IMR-90 (cell line): ENCODE measurements at regions not wholly inside any gene's neighbourhood (a gene's known extent, or its start where the extent isn't known, plus 50 kb on each side); places are given as distances from the start of the nearest gene placed in this dataset.

Experiments
- ATAC-seq: fragments of 200-7000 bp; cut with Tn5 transposase; 2 replicates; pipeline ENCODE4 v1.9.1; 2020; ENCODE audit warnings: low read depth, mild to moderate bottlenecking, moderate library complexity
- BruUV-seq: library from RNA; stranded (reverse); fragments of 400-500 nt; replicated peaks from 2 replicates; lab custom pipeline; 2021; lab: Mats Ljungman, UMichigan
- CTCF ChIA-PET: fragments of 300-600 bp; formaldehyde crosslinking; extraction: SDS; loops from one replicate; lab custom pipeline; 2021; ENCODE audit warnings: antibody characterized with exemption; lab: Yijun Ruan, JAX
- POLR2A ChIA-PET: fragments of 300-600 bp; sonication (Branson Sonifier 250); formaldehyde crosslinking; loops from one replicate; lab custom pipeline; 2022; ENCODE audit warnings: antibody characterized with exemption; ENCODE audit not compliant: unreplicated experiment; lab: Charles Lee
- DNase-seq: peaks from one replicate; pipeline ENCODE4 v3.0.0; 2013
- H2AFZ ChIP-seq: replicated peaks from 2 replicates; pipeline ENCODE3; 2013; ENCODE audit warnings: low read length, mild to moderate bottlenecking; ENCODE audit not compliant: poor library complexity
- H2AK5ac ChIP-seq: 2 replicates; pipeline ENCODE4 v1.6.1; 2013; ENCODE audit warnings: low read depth, low read length, inconsistent platforms
- H2AK9ac ChIP-seq: replicated peaks from 2 replicates; pipeline ENCODE3; 2013; ENCODE audit warnings: mild to moderate bottlenecking, low read depth, low read length, moderate library complexity; ENCODE audit not compliant: poor library complexity
- H2BK120ac ChIP-seq: 2 replicates; pipeline ENCODE4 v1.6.1; 2013; ENCODE audit warnings: low read depth, low read length, inconsistent platforms
- H2BK15ac ChIP-seq: 3 replicates; pipeline ENCODE4 v1.6.1; 2013; ENCODE audit warnings: low read depth, low read length, inconsistent platforms
- H2BK20ac ChIP-seq: 2 replicates; pipeline ENCODE4 v1.6.1; 2013; ENCODE audit warnings: low read depth, mild to moderate bottlenecking, inconsistent platforms, low read length, moderate library complexity
- H2BK5ac ChIP-seq: 2 replicates; pipeline ENCODE4 v1.6.1; 2013; ENCODE audit warnings: mild to moderate bottlenecking, low read depth, low read length, inconsistent platforms; ENCODE audit not compliant: poor library complexity, severe bottlenecking
- H3K14ac ChIP-seq: replicated peaks from 2 replicates; pipeline ENCODE4 v1.6.1; 2013; ENCODE audit warnings: low read depth, low read length, inconsistent platforms
- H3K18ac ChIP-seq: 2 replicates; pipeline ENCODE4 v1.6.1; 2013; ENCODE audit warnings: low read depth, low read length, control low read depth
- H3K23ac ChIP-seq: 2 replicates; pipeline ENCODE4 v1.6.1; 2013; ENCODE audit warnings: low read depth, low read length, inconsistent platforms
- H3K27ac ChIP-seq: 2 replicates; pipeline ENCODE4 v1.5.1; 2013; ENCODE audit warnings: mild to moderate bottlenecking, control low read depth, low read length; ENCODE audit not compliant: insufficient read depth
- H3K27me3 ChIP-seq: 2 replicates; pipeline ENCODE4 v1.6.1; 2013; ENCODE audit warnings: low read length; ENCODE audit not compliant: control insufficient read depth, insufficient read depth
- H3K36me3 ChIP-seq: 2 replicates; pipeline ENCODE4 v1.6.1; 2013; ENCODE audit warnings: low read length, mixed read lengths; ENCODE audit not compliant: control insufficient read depth, insufficient read depth
- H3K4ac ChIP-seq: 2 replicates; pipeline ENCODE4 v1.6.1; 2013; ENCODE audit warnings: low read depth, low read length, inconsistent platforms
- H3K4me1 ChIP-seq: 2 replicates; pipeline ENCODE4 v1.6.1; 2013; ENCODE audit warnings: low read length, mixed read lengths; ENCODE audit not compliant: control insufficient read depth, insufficient read depth
- H3K4me2 ChIP-seq: 2 replicates; pipeline ENCODE4 v1.6.1; 2013; ENCODE audit warnings: low read depth, mild to moderate bottlenecking, control low read depth, low read length, moderate library complexity
- H3K4me3 ChIP-seq: 2 replicates; pipeline ENCODE4 v1.5.1; 2013; ENCODE audit warnings: low read depth, mild to moderate bottlenecking, control low read depth, low read length, moderate library complexity; ENCODE audit not compliant: insufficient read depth
- H3K56ac ChIP-seq: 2 replicates; pipeline ENCODE4 v1.6.1; 2013; ENCODE audit warnings: low read length, inconsistent platforms; ENCODE audit not compliant: insufficient read depth; ENCODE audit errors: extremely low read depth
- H3K79me1 ChIP-seq, 2 experiments: 2 replicates each; pipeline ENCODE4 v1.6.1; 2013; ENCODE audit warnings: low read length in 2 of 2, inconsistent platforms in 1 of 2, low read depth in 1 of 2
- H3K9ac ChIP-seq: 2 replicates; pipeline ENCODE4 v1.6.1; 2013; ENCODE audit warnings: low read depth, low read length, control low read depth
- H3K9me1 ChIP-seq: 2 replicates; pipeline ENCODE4 v1.6.1; 2013; ENCODE audit warnings: low read length, inconsistent platforms; ENCODE audit not compliant: insufficient read depth
- H3K9me3 ChIP-seq: 2 replicates; pipeline ENCODE4 v1.6.1; 2013; ENCODE audit warnings: low read length; ENCODE audit not compliant: control insufficient read depth, insufficient read depth
- H4K20me1 ChIP-seq: 2 replicates; pipeline ENCODE4 v1.6.1; 2013; ENCODE audit warnings: low read length, inconsistent platforms; ENCODE audit not compliant: insufficient read depth
- H4K5ac ChIP-seq: 2 replicates; pipeline ENCODE4 v1.6.1; 2013; ENCODE audit warnings: mild to moderate bottlenecking, low read depth, low read length, control low read depth
- H4K8ac ChIP-seq, 2 experiments: 2 replicates each; pipeline ENCODE4 v1.6.1; 2013; ENCODE audit warnings: low read depth in 2 of 2, low read length in 2 of 2, control low read depth in 1 of 2, inconsistent platforms in 1 of 2
- H4K91ac ChIP-seq: 2 replicates; pipeline ENCODE4 v1.6.1; 2013; ENCODE audit warnings: low read depth, low read length, inconsistent platforms; ENCODE audit not compliant: insufficient read depth
- CEBPB ChIP-seq: IDR thresholded peaks from 2 replicates; pipeline ENCODE4 v1.6.1; 2012; ENCODE audit warnings: low read depth, low read length, improper control_type of control experiment
- CHD1 ChIP-seq: IDR thresholded peaks from 2 replicates; pipeline ENCODE4 v1.6.1; 2012; ENCODE audit warnings: low read depth, low read length, improper control_type of control experiment
- CTCF ChIP-seq: conservative IDR thresholded peaks from 2 replicates; pipeline ENCODE4 v1.5.1; 2012; ENCODE audit warnings: mild to moderate bottlenecking, low read depth, low read length, improper control_type of control experiment
- ELK1 ChIP-seq: fragments of 150-350 bp; IDR thresholded peaks from 2 replicates; pipeline ENCODE4 v1.6.1; 2016; ENCODE audit warnings: low read depth, mild to moderate bottlenecking, low read length, moderate library complexity, borderline replicate concordance
- FOS ChIP-seq: fragments of 150-350 bp; IDR thresholded peaks from 2 replicates; pipeline ENCODE4 v1.6.1; 2016; ENCODE audit warnings: low read depth, low read length
- MAFK ChIP-seq: IDR thresholded peaks from 2 replicates; pipeline ENCODE4 v1.6.1; 2012; ENCODE audit warnings: low read depth, low read length, improper control_type of control experiment
- MAZ ChIP-seq: IDR thresholded peaks from 2 replicates; pipeline ENCODE4 v1.6.1; 2012; ENCODE audit warnings: low read depth, mild to moderate bottlenecking, low read length, improper control_type of control experiment, moderate library complexity, borderline replicate concordance
- MXI1 ChIP-seq: IDR thresholded peaks from 2 replicates; pipeline ENCODE4 v1.6.1; 2012; ENCODE audit warnings: low read depth, mild to moderate bottlenecking, low read length, moderate library complexity, borderline replicate concordance
- NFE2L2 ChIP-seq: fragments of 150-350 bp; IDR thresholded peaks from 2 replicates; pipeline ENCODE4 v1.6.1; 2016; ENCODE audit warnings: low read depth, mild to moderate bottlenecking, low read length
- RAD21 ChIP-seq: IDR thresholded peaks from 2 replicates; pipeline ENCODE4 v1.6.1; 2012; ENCODE audit warnings: low read length, improper control_type of control experiment
- RCOR1 ChIP-seq: IDR thresholded peaks from 2 replicates; pipeline ENCODE4 v1.6.1; 2012; ENCODE audit warnings: mild to moderate bottlenecking, low read length, improper control_type of control experiment; ENCODE audit not compliant: insufficient replicate concordance
- RFX5 ChIP-seq: IDR thresholded peaks from 2 replicates; pipeline ENCODE4 v1.8.0; 2012; ENCODE audit warnings: low read depth, mild to moderate bottlenecking, low read length, moderate library complexity
- SMC3 ChIP-seq: fragments of 150-350 bp; IDR thresholded peaks from 2 replicates; pipeline ENCODE4 v1.6.1; 2016; ENCODE audit warnings: low read depth, mild to moderate bottlenecking, antibody characterized with exemption, low read length, moderate library complexity
- USF2 ChIP-seq: fragments of 150-350 bp; IDR thresholded peaks from 2 replicates; pipeline ENCODE4 v1.6.1; 2017; ENCODE audit warnings: mild to moderate bottlenecking, antibody characterized with exemption, low read length, low read depth
- WGBS, 2 experiments: methylation state at CpG; one replicate each; pipeline versions ENCODE4 v1.1.5 to v1.1.7; 2013; ENCODE audit warnings: missing lambda C conversion rate in 2 of 2; ENCODE audit not compliant: insufficient read length in 1 of 2; ENCODE audit errors: extremely low coverage in 2 of 2; 5-methylcytosine and 5-hydroxymethylcytosine counted together
- dilution Hi-C: fragments of 300-500 bp; cut with HindIII; formaldehyde crosslinking; loops from one replicate; pipeline ENCODE4 v1.14.3; 2018; ENCODE audit warnings: low sequenced_read_pairs; ENCODE audit not compliant: unreplicated experiment
- in situ Hi-C: fragments of 300-500 bp; cut with MboI; formaldehyde crosslinking; loops from 3 replicates; pipeline ENCODE4 v1.14.3; 2019; ENCODE audit warnings: low sequenced_read_pairs, inconsistent platforms, mixed read lengths
- intact Hi-C: fragments of 100-400 bp; cut with micrococcal nuclease; formaldehyde crosslinking; loops from 2 replicates; pipeline ENCODE4 v1.10.0; 2022

- DNase-seq: no peak
- H2BK15ac ChIP-seq: no peak overlapping the region
- no peak overlapping the region for H2AK9ac ChIP-seq
- no peaks in the 10 kb centered on the region for H4K20me1 ChIP-seq
- H3K9ac ChIP-seq: no peak overlapping the region
- no peak for ATAC-seq
- TF ChIP-seq MAFK: no peak
- TF ChIP-seq RFX5: no peak
- no peak for TF ChIP-seq SMC3
- no peak for TF ChIP-seq CEBPB
- no peak for TF ChIP-seq MAZ
- TF ChIP-seq RAD21: no peak
- no peak for TF ChIP-seq CTCF
- no peak for TF ChIP-seq USF2
- TF ChIP-seq RCOR1: no peak
- no peak for TF ChIP-seq FOS
- TF ChIP-seq ELK1: no peak
- TF ChIP-seq CHD1: no peak
- TF ChIP-seq MXI1: no peak
- no peak for TF ChIP-seq NFE2L2
- H2AK5ac ChIP-seq: no peak overlapping the region
- H4K8ac ChIP-seq: no peak overlapping the region
- no TSS peak for BruUV-seq
- intact Hi-C loops (no loop called here), dilution Hi-C loops (no loop called here), in situ Hi-C loops (no loop called here)
- no peak overlapping the region for H2BK20ac ChIP-seq
- peaks cover 18% of the 10 kb centered on the region for H3K27me3 ChIP-seq
- H2AFZ ChIP-seq: no peak overlapping the region
- no peak overlapping the region for H3K23ac ChIP-seq
- no peak overlapping the region for H3K18ac ChIP-seq
- no peaks in the 10 kb centered on the region for H3K9me3 ChIP-seq
- H3K9me1 ChIP-seq: peaks cover 7% of the 10 kb centered on the region; the same call in 1 of the 2 replicates
- H3K27ac ChIP-seq: no peak overlapping the region
- no peak overlapping the region for H2BK5ac ChIP-seq
- H3K4me2 ChIP-seq: no peak overlapping the region
- ChIA-PET POLR2A (no interaction called here), CTCF (no interaction called here)
- no peak overlapping the region for H3K56ac ChIP-seq
- H3K4ac ChIP-seq: no peak overlapping the region
- peaks cover 14% of the 10 kb centered on the region for H3K4me1 ChIP-seq
- no peak overlapping the region for H2BK120ac ChIP-seq
- no peak overlapping the region for H3K4me3 ChIP-seq
- no peaks in the 10 kb centered on the region for H3K36me3 ChIP-seq
- 61% methylated on average over 5 of the region's 16 CpGs; no CpG with 5 or more reads in 1 of the 2 experiments for WGBS, 2 experiments
- no peak overlapping the region for H4K91ac ChIP-seq
- H4K5ac ChIP-seq: no peak overlapping the region
- no peaks in the 10 kb centered on the region for H3K79me1 ChIP-seq
- H3K14ac ChIP-seq: no peak overlapping the region
These were observed 75.4 kb upstream of the CLDN14 start for GRCh38 chr21:36555199-36555800.
